ENCODE measurements at regions not wholly inside any gene's neighbourhood (a gene's known extent, or its start where the extent isn't known, plus 50 kb on each side); places are given as distances from the start of the nearest gene placed in this dataset.

GRCh38 chr14:40682131-40682913 lies 924.4 kb upstream of the LRFN5 start:
- TF ChIP-seq POLR2A (IDR thresholded peaks at IDR 0.05) = no peak
- no peak for TF ChIP-seq CTCF (IDR thresholded peaks at IDR 0.05)
